ENCODE measurements at regions not wholly inside any gene's neighbourhood (a gene's known extent, or its start where the extent isn't known, plus 50 kb on each side); places are given as distances from the start of the nearest gene placed in this dataset.

GRCh38 chr14:84519836-84520235, 1010.1 kb upstream of the FLRT2 start:
- DNase-seq (ENCODE audit: low read depth) = no peak
- Histone ChIP-seq H3K27me3 (ENCODE audit: control insufficient read depth, insufficient read depth, low read length) (no peaks in the 10 kb centered on the region), H3K36me3 (ENCODE audit: control insufficient read depth, insufficient read depth, low read length) (no peaks in the 10 kb centered on the region), H3K4me3 (ENCODE audit: low read depth, low read length) (no peak overlapping the region)
- no peak for FAIRE-seq
- TF ChIP-seq CTCF (IDR thresholded peaks at IDR 0.05; ENCODE audit: insufficient read depth, low read length, severe bottlenecking) = no peak

- FAIRE-seq (no peak), DNase-seq (ENCODE audit: low read depth) (no peak)
- TF ChIP-seq CTCF (IDR thresholded peaks at IDR 0.05; ENCODE audit: insufficient read depth, low read length, severe bottlenecking) = no peak
- no peak overlapping the region for H3K4me3 ChIP-seq (ENCODE audit: low read depth, low read length)
- H3K36me3 ChIP-seq (ENCODE audit: control insufficient read depth, insufficient read depth, low read length) = no peaks in the 10 kb centered on the region
- no peaks in the 10 kb centered on the region for H3K27me3 ChIP-seq (ENCODE audit: control insufficient read depth, insufficient read depth, low read length)
Observed at GRCh38 chr14:84520711-84521338, 1009.1 kb upstream of the FLRT2 start.

GRCh38 chr14:84523746-84524145, 1006.2 kb upstream of the FLRT2 start:
- FAIRE-seq = no peak
- H3K4me3 ChIP-seq (ENCODE audit: low read depth, low read length) = no peak overlapping the region
- no peaks in the 10 kb centered on the region for H3K27me3 ChIP-seq (ENCODE audit: control insufficient read depth, insufficient read depth, low read length)
- TF ChIP-seq CTCF (IDR thresholded peaks at IDR 0.05; ENCODE audit: insufficient read depth, low read length, severe bottlenecking) = no peak
- no peak for DNase-seq (ENCODE audit: low read depth)
- no peaks in the 10 kb centered on the region for H3K36me3 ChIP-seq (ENCODE audit: control insufficient read depth, insufficient read depth, low read length)

GRCh38 chr14:84527706-84528105, 1002.2 kb upstream of the FLRT2 start:
- Histone ChIP-seq H3K36me3 (ENCODE audit: control insufficient read depth, insufficient read depth, low read length) (no peaks in the 10 kb centered on the region), H3K4me3 (ENCODE audit: low read depth, low read length) (no peak overlapping the region), H3K27me3 (ENCODE audit: control insufficient read depth, insufficient read depth, low read length) (no peaks in the 10 kb centered on the region)
- FAIRE-seq (no peak), DNase-seq (ENCODE audit: low read depth) (no peak)
- TF ChIP-seq CTCF (IDR thresholded peaks at IDR 0.05; ENCODE audit: insufficient read depth, low read length, severe bottlenecking) = no peak

GRCh38 chr14:84532016-84532415, 997.9 kb upstream of the FLRT2 start:
- Histone ChIP-seq H3K4me3 (ENCODE audit: low read depth, low read length) (no peak overlapping the region), H3K27me3 (ENCODE audit: control insufficient read depth, insufficient read depth, low read length) (no peaks in the 10 kb centered on the region), H3K36me3 (ENCODE audit: control insufficient read depth, insufficient read depth, low read length) (no peaks in the 10 kb centered on the region)
- DNase-seq (ENCODE audit: low read depth) (no peak), FAIRE-seq (no peak)
- TF ChIP-seq CTCF (IDR thresholded peaks at IDR 0.05; ENCODE audit: insufficient read depth, low read length, severe bottlenecking) = no peak

- Histone ChIP-seq H3K27me3 (ENCODE audit: control insufficient read depth, insufficient read depth, low read length) (no peaks in the 10 kb centered on the region), H3K36me3 (ENCODE audit: control insufficient read depth, insufficient read depth, low read length) (no peaks in the 10 kb centered on the region), H3K4me3 (ENCODE audit: low read depth, low read length) (no peak overlapping the region)
- no peak for DNase-seq (ENCODE audit: low read depth)
- TF ChIP-seq CTCF (IDR thresholded peaks at IDR 0.05; ENCODE audit: insufficient read depth, low read length, severe bottlenecking) = no peak
- no peak for FAIRE-seq
Observed at GRCh38 chr14:84533181-84533725, 996.7 kb upstream of the FLRT2 start.
